GM23248 (cell line): ENCODE measurements at regions not wholly inside any gene's neighbourhood (a gene's known extent, or its start where the extent isn't known, plus 50 kb on each side); places are given as distances from the start of the nearest gene placed in this dataset.

Experiments used
- EZH2 ChIP-seq: fragments of 200-600 bp; sonication (generic); IDR thresholded peaks from 2 replicates; pipeline ENCODE4 v1.6.1; 2018; ENCODE audit warnings: antibody characterized with exemption, mild to moderate bottlenecking; ENCODE audit not compliant: insufficient read depth, poor library complexity, severe bottlenecking
- EZH2phosphoT487 ChIP-seq: fragments of 200-600 bp; sonication (generic); IDR thresholded peaks from 2 replicates; pipeline ENCODE4 v1.6.1; 2018; ENCODE audit warnings: antibody characterized with exemption, moderate library complexity, mild to moderate bottlenecking, low read depth; ENCODE audit not compliant: insufficient read depth

DNA sequence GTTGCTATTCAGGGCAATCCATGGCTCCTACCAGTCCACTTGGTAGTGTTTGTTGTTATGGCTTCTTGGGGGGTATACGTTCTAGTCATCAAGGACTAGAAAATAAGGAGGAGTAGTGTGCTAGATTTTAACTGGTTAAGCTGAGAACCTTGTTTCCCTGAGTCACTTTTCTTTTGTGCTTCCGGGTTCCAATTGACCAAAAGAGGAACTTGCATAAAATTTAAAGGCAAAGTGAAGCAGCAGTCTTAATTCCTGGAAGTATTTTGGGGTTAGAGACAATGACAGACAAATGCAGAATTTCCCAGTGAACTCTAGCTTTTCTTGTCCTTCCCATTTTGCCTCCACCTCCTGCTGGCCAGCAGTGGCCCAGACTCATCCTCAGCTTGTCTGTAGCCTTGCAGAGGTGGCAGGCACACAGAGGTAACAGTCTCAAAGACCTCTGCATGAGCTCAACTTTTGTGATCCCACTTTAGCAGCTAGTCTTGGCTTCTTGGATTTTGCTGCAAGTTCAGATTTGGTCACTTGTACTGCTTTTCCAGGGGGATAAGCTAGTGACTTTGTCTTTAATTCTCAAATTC lies 1105.8 kb upstream of the NXPH2 start:
- no peak for TF ChIP-seq EZH2
- TF ChIP-seq EZH2phosphoT487, result no peak
